SJSA1 (cell line): ENCODE measurements at regions not wholly inside any gene's neighbourhood (a gene's known extent, or its start where the extent isn't known, plus 50 kb on each side); places are given as distances from the start of the nearest gene placed in this dataset.

Source experiments
- DNase-seq, 2 experiments: peaks; one replicate each; pipeline ENCODE4 v3.0.0-alpha.2; 2015 to 2020; ENCODE audit warnings: low spot score in 2 of 2, low read depth in 1 of 2
- H3K27ac ChIP-seq: fragments of 250-450 bp; sonication (Bioruptor Pico); 2 replicates; pipeline ENCODE4 v1.5.1; 2020; ENCODE audit warnings: mild to moderate bottlenecking, moderate library complexity
- H3K27me3 ChIP-seq: fragments of 250-450 bp; sonication (Bioruptor Pico); replicated peaks from 2 replicates; pipeline ENCODE4 v1.5.1; 2020; ENCODE audit warnings: mild to moderate bottlenecking, moderate library complexity
- H3K36me3 ChIP-seq: fragments of 250-450 bp; sonication (Bioruptor Pico); 2 replicates; pipeline ENCODE4 v1.5.1; 2020; ENCODE audit warnings: mild to moderate bottlenecking
- H3K4me1 ChIP-seq: fragments of 250-450 bp; sonication (Bioruptor Pico); replicated peaks from 2 replicates; pipeline ENCODE4 v1.6.1; 2021; ENCODE audit warnings: mild to moderate bottlenecking
- H3K4me3 ChIP-seq: fragments of 250-450 bp; sonication (Bioruptor Pico); 2 replicates; pipeline ENCODE4 v1.5.1; 2020; ENCODE audit warnings: mild to moderate bottlenecking
- H3K9me3 ChIP-seq: fragments of 250-450 bp; sonication (Bioruptor Pico); replicated peaks from 2 replicates; pipeline ENCODE4 v1.5.1; 2020; ENCODE audit warnings: mild to moderate bottlenecking

DNA sequence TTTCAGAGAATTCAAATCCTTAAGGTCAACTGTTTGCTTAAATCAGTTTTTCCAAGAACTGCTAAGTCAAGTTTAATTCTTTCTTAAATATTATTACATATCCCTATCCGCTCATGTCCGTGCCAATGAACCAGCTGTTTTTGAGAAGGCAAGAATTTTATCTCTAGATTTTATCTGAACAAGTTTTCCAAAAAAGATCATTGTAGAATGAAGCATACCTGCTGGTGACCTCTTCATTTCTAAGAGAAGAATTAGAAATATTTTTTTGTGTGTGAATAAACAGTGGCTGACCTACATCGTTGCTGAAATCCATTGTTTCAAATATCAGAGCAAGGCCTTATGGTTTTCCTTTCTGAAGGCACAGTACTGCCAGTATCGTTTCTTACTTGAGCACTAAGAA is 58.4 kb upstream of the RND3 start:
- H3K27me3 ChIP-seq, result no peaks in the 10 kb centered on the region
- H3K36me3 ChIP-seq, result no peaks in the 10 kb centered on the region
- H3K4me1 ChIP-seq, result peaks cover 11% of the 10 kb centered on the region
- no peak for DNase-seq
- peak overlapping the region; percentile 5; the same call in 1 of the 2 replicates for H3K27ac ChIP-seq
- no peak overlapping the region for H3K4me3 ChIP-seq
- H3K9me3 ChIP-seq, result no peaks in the 10 kb centered on the region; the same call in 1 of the 2 replicates

DNA sequence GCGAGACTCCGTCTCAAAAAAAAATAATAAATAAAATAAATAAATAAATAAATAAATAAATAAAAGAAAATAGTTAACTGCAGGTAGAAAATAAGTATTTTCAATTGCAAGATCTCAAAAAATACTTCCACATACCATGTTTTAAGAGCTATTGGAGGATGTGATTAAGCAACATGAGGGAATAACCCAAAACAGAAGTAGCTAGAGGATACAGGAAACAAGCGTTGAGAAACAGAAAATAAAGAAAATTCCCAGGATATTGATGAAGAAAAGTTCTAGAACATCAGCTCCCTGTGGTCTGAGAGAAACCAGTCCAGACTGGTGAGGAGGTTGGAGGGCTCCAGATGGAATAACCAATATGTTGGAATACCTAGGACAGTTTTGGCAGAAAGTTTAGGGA is 57.3 kb upstream of the RND3 start:
- no peaks in the 10 kb centered on the region for H3K27me3 ChIP-seq
- H3K36me3 ChIP-seq, result no peaks in the 10 kb centered on the region
- H3K4me1 ChIP-seq, result peaks cover 22% of the 10 kb centered on the region
- no peak for DNase-seq
- H3K27ac ChIP-seq, result no peak overlapping the region
- no peak overlapping the region for H3K4me3 ChIP-seq
- H3K9me3 ChIP-seq, result no peaks in the 10 kb centered on the region; the same call in 1 of the 2 replicates

DNA sequence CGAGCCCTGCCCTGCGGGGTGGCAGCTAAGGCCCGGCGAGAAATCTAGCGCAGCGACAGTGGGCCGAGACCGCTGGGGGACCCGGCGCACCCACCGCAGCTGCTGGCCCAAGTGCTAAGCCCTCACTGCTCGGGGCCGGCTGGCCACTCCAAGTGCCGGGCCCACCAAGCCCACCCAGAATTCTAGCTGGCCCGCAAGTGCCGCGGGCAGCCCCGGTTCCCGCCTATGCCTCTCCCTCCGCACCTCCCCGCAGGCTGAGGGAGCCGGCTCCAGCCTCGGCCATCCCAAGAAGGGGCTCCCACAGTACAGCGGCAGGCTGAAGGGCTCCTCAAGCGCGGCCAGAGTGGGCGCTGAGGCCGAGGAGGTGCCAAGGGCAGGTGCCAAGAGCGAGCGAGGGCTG is 55.2 kb upstream of the RND3 start:
- Histone ChIP-seq H3K27me3 (no peaks in the 10 kb centered on the region), H3K4me3 (no peak overlapping the region), H3K9me3 (no peaks in the 10 kb centered on the region; the same call in 1 of the 2 replicates), H3K27ac (no peak overlapping the region), H3K36me3 (no peaks in the 10 kb centered on the region), H3K4me1 (peaks cover 38% of the 10 kb centered on the region)
- no peak for DNase-seq

DNA sequence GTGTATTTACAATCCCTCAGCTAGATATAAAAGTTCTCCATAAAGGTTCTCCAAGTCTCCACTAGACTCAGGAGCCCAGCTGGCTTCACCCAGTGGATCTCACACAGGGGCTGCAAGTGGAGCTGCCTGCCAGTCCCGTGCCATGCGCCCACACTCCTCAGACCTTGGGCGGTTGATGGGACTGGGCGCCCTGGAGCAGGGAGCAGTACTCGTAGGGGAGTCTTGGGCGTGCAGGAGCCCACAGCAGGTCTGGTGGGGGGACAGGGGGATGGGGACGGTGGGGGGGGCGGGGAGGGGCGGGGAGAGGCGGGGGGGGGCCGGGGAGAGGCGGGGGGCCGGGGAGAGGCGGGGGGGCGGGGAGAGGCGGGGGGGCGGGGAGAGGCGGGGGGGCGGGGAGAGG is 54.7 kb upstream of the RND3 start:
- no peaks in the 10 kb centered on the region for H3K36me3 ChIP-seq
- no peaks in the 10 kb centered on the region for H3K27me3 ChIP-seq
- DNase-seq, result no peak
- peaks cover 38% of the 10 kb centered on the region for H3K4me1 ChIP-seq
- no peaks in the 10 kb centered on the region; the same call in 1 of the 2 replicates for H3K9me3 ChIP-seq
- no peak overlapping the region for H3K4me3 ChIP-seq
- no peak overlapping the region for H3K27ac ChIP-seq

GRCh38 chr2:150538651-150539201 is 51.3 kb upstream of the RND3 start:
- no peaks in the 10 kb centered on the region for H3K27me3 ChIP-seq
- DNase-seq, result no peak
- H3K4me1 ChIP-seq, result peaks cover 34% of the 10 kb centered on the region
- H3K4me3 ChIP-seq, result no peak overlapping the region
- peaks cover 2% of the 10 kb centered on the region; the same call in 1 of the 2 replicates for H3K9me3 ChIP-seq
- H3K27ac ChIP-seq, result peak overlapping the region; percentile 44
- H3K36me3 ChIP-seq, result no peaks in the 10 kb centered on the region
